D721Med (cell line): ENCODE measurements at regions not wholly inside any gene's neighbourhood (a gene's known extent, or its start where the extent isn't known, plus 50 kb on each side); places are given as distances from the start of the nearest gene placed in this dataset.

Experiments
- DNase-seq: peaks from one replicate; pipeline ENCODE4 v3.0.0; 2011; ENCODE audit warnings: low spot score; ENCODE audit not compliant: insufficient read length
- FAIRE-seq: peaks from 2 replicates; lab custom pipeline; 2011; peaks lifted over from hg19 to GRCh38; lab: Jason Lieb, UNC
- CTCF ChIP-seq: IDR thresholded peaks from 2 replicates; pipeline ENCODE4 v1.5.1; 2012; ENCODE audit warnings: mild to moderate bottlenecking, control low read depth; ENCODE audit not compliant: insufficient read depth; ENCODE audit errors: missing control alignments

- no peak for FAIRE-seq
- TF ChIP-seq CTCF = no peak
- DNase-seq = no peak
Measured at GRCh38 chrX:4935846-4936245, 1222.4 kb upstream of the PRKX start.

GRCh38 chrX:4935401-4935800 lies 1222.0 kb upstream of the PRKX start:
- no peak for TF ChIP-seq CTCF
- DNase-seq (no peak), FAIRE-seq (no peak)

- DNase-seq = no peak
- FAIRE-seq = peak; percentile 6
- TF ChIP-seq CTCF = no peak
Measured at GRCh38 chrX:4932790-4933189, 1219.3 kb upstream of the PRKX start.

GRCh38 chrX:4930426-4930825 lies 1217.0 kb upstream of the PRKX start:
- FAIRE-seq (no peak), DNase-seq (no peak)
- TF ChIP-seq CTCF = no peak

GRCh38 chrX:4925911-4926310 lies 1212.5 kb upstream of the PRKX start:
- DNase-seq (no peak), FAIRE-seq (no peak)
- TF ChIP-seq CTCF = no peak

- TF ChIP-seq CTCF = no peak
- no peak for DNase-seq
- FAIRE-seq = peak; percentile 16
Measured at GRCh38 chrX:4909348-4909747, 1195.9 kb upstream of the PRKX start.

- no peak for TF ChIP-seq CTCF
- FAIRE-seq (no peak), DNase-seq (no peak)
Measured at GRCh38 chrX:4905576-4905975, 1192.1 kb upstream of the PRKX start.
